SK-N-SH treated with all-trans-retinoic acid at 6 μM for 48 hours (cell line): ENCODE measurements at regions not wholly inside any gene's neighbourhood (a gene's known extent, or its start where the extent isn't known, plus 50 kb on each side); places are given as distances from the start of the nearest gene placed in this dataset.

Experiments
- ATAC-seq: fragments of 200-7000 bp; cut with Tn5 transposase; 3 replicates; pipeline ENCODE4 v1.9.1; 2020; ENCODE audit warnings: mild to moderate bottlenecking, moderate library complexity
- ARNTL ChIP-seq: fragments of 450-650 bp; formaldehyde crosslinking; IDR thresholded peaks from 2 replicates; pipeline ENCODE4 v1.5.0; 2020; ENCODE audit warnings: low read depth, mild to moderate bottlenecking, moderate library complexity, borderline replicate concordance
- BACH2 ChIP-seq: fragments of 250-450 bp; sonication (Bioruptor Pico); IDR thresholded peaks from 2 replicates; pipeline ENCODE4 v1.9.0; 2021; ENCODE audit warnings: mild to moderate bottlenecking, borderline replicate concordance
- CSDC2 ChIP-seq: fragments of 250-450 bp; sonication (Bioruptor Pico); IDR thresholded peaks from 2 replicates; pipeline ENCODE4 v1.5.0; 2020; ENCODE audit warnings: mild to moderate bottlenecking, moderate library complexity
- CSRNP3 ChIP-seq: fragments of 250-450 bp; sonication (Bioruptor Pico); IDR thresholded peaks from 2 replicates; pipeline ENCODE4 v1.5.1; 2021; ENCODE audit warnings: mild to moderate bottlenecking, moderate library complexity
- ESRRG ChIP-seq: fragments of 250-450 bp; sonication (Bioruptor Pico); IDR thresholded peaks from 2 replicates; pipeline ENCODE4 v1.6.1; 2021; ENCODE audit warnings: mild to moderate bottlenecking
- GLIS3 ChIP-seq: fragments of 250-450 bp; sonication (Bioruptor Pico); IDR thresholded peaks from 2 replicates; pipeline ENCODE4 v1.5.0; 2020; ENCODE audit warnings: mild to moderate bottlenecking, moderate library complexity
- ISL1 ChIP-seq: fragments of 250-450 bp; sonication (Bioruptor Pico); IDR thresholded peaks from 2 replicates; pipeline ENCODE4 v2.1.2; 2022; ENCODE audit warnings: mild to moderate bottlenecking, moderate library complexity
- OSR1 ChIP-seq: fragments of 250-450 bp; sonication (Bioruptor Pico); IDR thresholded peaks from 2 replicates; pipeline ENCODE4 v1.8.0; 2022; ENCODE audit warnings: moderate library complexity, mild to moderate bottlenecking, inconsistent platforms
- PATZ1 ChIP-seq: fragments of 250-450 bp; sonication (Bioruptor Pico); IDR thresholded peaks from 2 replicates; pipeline ENCODE4 v1.8.0; 2020; ENCODE audit warnings: mild to moderate bottlenecking, moderate library complexity, borderline replicate concordance
- POU6F1 ChIP-seq: fragments of 250-450 bp; sonication (Bioruptor Pico); IDR thresholded peaks from 2 replicates; pipeline ENCODE4 v1.8.0; 2021; ENCODE audit warnings: low read depth, mild to moderate bottlenecking, moderate library complexity, borderline replicate concordance
- RARB ChIP-seq: fragments of 250-450 bp; sonication (Bioruptor Pico); IDR thresholded peaks from 2 replicates; pipeline ENCODE4 v1.8.0; 2021; ENCODE audit warnings: mild to moderate bottlenecking, moderate library complexity
- SNAI2 ChIP-seq: fragments of 250-450 bp; sonication (Bioruptor Pico); IDR thresholded peaks from 2 replicates; pipeline ENCODE4 v1.5.0; 2020; ENCODE audit warnings: mild to moderate bottlenecking, moderate library complexity
- TCF4 ChIP-seq: fragments of 250-450 bp; sonication (Bioruptor Pico); IDR thresholded peaks from 2 replicates; pipeline ENCODE4 v1.8.0; 2021; ENCODE audit warnings: mild to moderate bottlenecking, moderate library complexity, borderline replicate concordance
- TSHZ2 ChIP-seq: fragments of 250-450 bp; sonication (Bioruptor Pico); IDR thresholded peaks from 2 replicates; pipeline ENCODE4 v1.5.0; 2020; ENCODE audit warnings: mild to moderate bottlenecking, moderate library complexity
- ZC3H10 ChIP-seq: fragments of 250-450 bp; sonication (Bioruptor Pico); IDR thresholded peaks from 2 replicates; pipeline ENCODE4 v1.5.1; 2021; ENCODE audit warnings: mild to moderate bottlenecking, moderate library complexity
- ZFP3 ChIP-seq: fragments of 250-450 bp; sonication (Bioruptor Pico); IDR thresholded peaks from 2 replicates; pipeline ENCODE4 v1.5.0; 2020; ENCODE audit warnings: mild to moderate bottlenecking, moderate library complexity
- ZFP30 ChIP-seq: fragments of 450-650 bp; formaldehyde crosslinking; IDR thresholded peaks from 2 replicates; pipeline ENCODE4 v1.5.0; 2022; ENCODE audit warnings: mild to moderate bottlenecking, moderate library complexity
- ZNF565 ChIP-seq: fragments of 450-650 bp; formaldehyde crosslinking; conservative IDR thresholded peaks from 2 replicates; pipeline ENCODE4 v1.5.0; 2020; ENCODE audit warnings: low read depth, mild to moderate bottlenecking, moderate library complexity
- ZNF70 ChIP-seq: fragments of 450-650 bp; formaldehyde crosslinking; IDR thresholded peaks from 2 replicates; pipeline ENCODE4 v1.5.0; 2020; ENCODE audit warnings: mild to moderate bottlenecking, moderate library complexity
- ZNF8 ChIP-seq: fragments of 450-650 bp; formaldehyde crosslinking; IDR thresholded peaks from 2 replicates; pipeline ENCODE4 v1.5.0; 2020; ENCODE audit warnings: mild to moderate bottlenecking, moderate library complexity

GRCh38 chr6:91562955-91563354 lies 976.1 kb upstream of the MAP3K7 start (continued):
- TF ChIP-seq CSRNP3, result no peak
- TF ChIP-seq SNAI2 (CRISPR knock-in tag), result no peak
- TF ChIP-seq TSHZ2 (CRISPR knock-in tag), result no peak
- no peak for TF ChIP-seq OSR1 (CRISPR knock-in tag)
- no peak for TF ChIP-seq RARB (CRISPR knock-in tag)
- TF ChIP-seq ARNTL (CRISPR knock-in tag), result no peak
- TF ChIP-seq BACH2 (CRISPR knock-in tag), result no peak

- TF ChIP-seq ARNTL (CRISPR knock-in tag) (no peak), TCF4 (CRISPR knock-in tag) (no peak), ZNF565 (CRISPR knock-in tag) (no peak), ESRRG (CRISPR knock-in tag) (no peak), CSDC2 (CRISPR knock-in tag) (no peak)
- ATAC-seq, result no peak
Measured at GRCh38 chr6:91560409-91560808, 973.5 kb upstream of the MAP3K7 start.

GRCh38 chr6:91540902-91541301 lies 954.0 kb upstream of the MAP3K7 start:
- no peak for ATAC-seq
- no peak for TF ChIP-seq BACH2 (CRISPR knock-in tag)

- TF ChIP-seq TCF4 (CRISPR knock-in tag), result no peak
- no peak for TF ChIP-seq OSR1 (CRISPR knock-in tag)
- TF ChIP-seq POU6F1 (CRISPR knock-in tag), result no peak
- TF ChIP-seq ISL1 (CRISPR knock-in tag), result no peak
- no peak for TF ChIP-seq ESRRG (CRISPR knock-in tag)
- no peak for TF ChIP-seq ZNF70
- TF ChIP-seq RARB (CRISPR knock-in tag), result no peak
- TF ChIP-seq CSDC2 (CRISPR knock-in tag), result no peak
- no peak for TF ChIP-seq ZFP3
- TF ChIP-seq ZNF8 (CRISPR knock-in tag), result no peak
- no peak for TF ChIP-seq CSRNP3
- no peak for TF ChIP-seq ZC3H10 (CRISPR knock-in tag)
- no peak for TF ChIP-seq GLIS3 (CRISPR knock-in tag)
- no peak for TF ChIP-seq ZNF565 (CRISPR knock-in tag)
- no peak for TF ChIP-seq TSHZ2 (CRISPR knock-in tag)
- no peak for TF ChIP-seq ZFP30 (CRISPR knock-in tag)
- TF ChIP-seq PATZ1 (CRISPR knock-in tag), result no peak
- TF ChIP-seq BACH2 (CRISPR knock-in tag), result no peak
- TF ChIP-seq, all 23 proteins: peak for 0
- ATAC-seq, result no peak
Measured at GRCh38 chr6:91539456-91539855, 952.6 kb upstream of the MAP3K7 start.
